Testis (tissue), 2 donors: ENCODE measurements at regions not wholly inside any gene's neighbourhood (a gene's known extent, or its start where the extent isn't known, plus 50 kb on each side); places are given as distances from the start of the nearest gene placed in this dataset.

Experiments used
- POLR2A ChIP-seq: fragments of 450-650 bp; IDR thresholded peaks from one replicate; pipeline ENCODE4 v1.6.1; 2017; ENCODE audit warnings: antibody characterized with exemption, mild to moderate bottlenecking, moderate library complexity
- TF ChIP-seq, protein P1 (sequence below), 3 experiments: fragments of 450-650 bp in 2 of 3; fragments of 200-600 bp in 1 of 3; sonication (generic) in 1 of 3; IDR thresholded peaks; one replicate each; pipeline ENCODE4 v1.5.1; 2016 to 2019; ENCODE audit warnings: antibody characterized with exemption in 3 of 3, mild to moderate bottlenecking in 2 of 3, moderate library complexity in 1 of 3

DNA sequence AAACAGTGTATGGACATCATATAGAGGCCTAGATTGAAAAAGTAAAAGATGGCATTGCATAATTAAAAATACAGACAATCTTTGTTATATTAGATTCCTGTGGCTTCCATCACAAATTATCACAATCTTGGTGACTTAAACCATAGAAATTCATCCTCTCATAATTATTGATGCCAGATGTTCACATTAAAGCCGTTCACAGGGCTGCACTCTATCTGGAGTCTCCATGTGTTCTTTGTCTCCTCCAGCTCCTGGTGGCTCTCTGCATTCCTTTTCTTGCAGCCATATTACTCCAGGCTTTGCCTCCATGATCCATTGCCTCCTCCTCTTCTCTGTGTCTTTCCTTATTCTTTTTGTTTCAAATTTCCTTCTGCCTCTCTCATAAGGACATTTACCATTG lies 875.7 kb upstream of the USP15 start:
- TF ChIP-seq, protein P1, sequence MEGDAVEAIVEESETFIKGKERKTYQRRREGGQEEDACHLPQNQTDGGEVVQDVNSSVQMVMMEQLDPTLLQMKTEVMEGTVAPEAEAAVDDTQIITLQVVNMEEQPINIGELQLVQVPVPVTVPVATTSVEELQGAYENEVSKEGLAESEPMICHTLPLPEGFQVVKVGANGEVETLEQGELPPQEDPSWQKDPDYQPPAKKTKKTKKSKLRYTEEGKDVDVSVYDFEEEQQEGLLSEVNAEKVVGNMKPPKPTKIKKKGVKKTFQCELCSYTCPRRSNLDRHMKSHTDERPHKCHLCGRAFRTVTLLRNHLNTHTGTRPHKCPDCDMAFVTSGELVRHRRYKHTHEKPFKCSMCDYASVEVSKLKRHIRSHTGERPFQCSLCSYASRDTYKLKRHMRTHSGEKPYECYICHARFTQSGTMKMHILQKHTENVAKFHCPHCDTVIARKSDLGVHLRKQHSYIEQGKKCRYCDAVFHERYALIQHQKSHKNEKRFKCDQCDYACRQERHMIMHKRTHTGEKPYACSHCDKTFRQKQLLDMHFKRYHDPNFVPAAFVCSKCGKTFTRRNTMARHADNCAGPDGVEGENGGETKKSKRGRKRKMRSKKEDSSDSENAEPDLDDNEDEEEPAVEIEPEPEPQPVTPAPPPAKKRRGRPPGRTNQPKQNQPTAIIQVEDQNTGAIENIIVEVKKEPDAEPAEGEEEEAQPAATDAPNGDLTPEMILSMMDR (IDR thresholded peaks at IDR 0.05), result no peak
- no peak for TF ChIP-seq POLR2A
